ENCODE measurements at regions not wholly inside any gene's neighbourhood (a gene's known extent, or its start where the extent isn't known, plus 50 kb on each side); places are given as distances from the start of the nearest gene placed in this dataset.

- peaks cover 13% of the 10 kb centered on the region; the same call in 1 of the 2 replicates for H3K9me3 ChIP-seq (ENCODE audit: low read length)
- no peaks in the 10 kb centered on the region for H3K27me3 ChIP-seq (ENCODE audit: control insufficient read depth in 1 of 2, insufficient read depth in 2 of 2, low read length in 2 of 2)
- H3K9ac ChIP-seq (ENCODE audit: insufficient read depth, low read depth, low read length): no peak overlapping the region
- H3K4me1 ChIP-seq (ENCODE audit: insufficient read depth, low read length): peaks cover 14% of the 10 kb centered on the region
- CTCF ChIA-PET (ENCODE audit: low intra/inter-chr PET ratio, low total read pairs): no interaction called here
- no peaks in the 10 kb centered on the region for H3K36me3 ChIP-seq (replicated peaks in 1 of 2; ENCODE audit: control insufficient read depth in 1 of 2, insufficient read depth in 2 of 2, low read length in 2 of 2)
- no peaks in the 10 kb centered on the region for H4K20me1 ChIP-seq (ENCODE audit: insufficient read depth, low read length)
- ATAC-seq (no peak), DNase-seq (ENCODE audit: low spot score) (no peak), FAIRE-seq (no peak)
- POLR2A ChIA-PET: no interaction called here
- 25% methylated on average over 7 of the region's 7 CpGs for WGBS (ENCODE audit: low lambda C conversion rate)
- no peak overlapping the region for H3K27ac ChIP-seq (ENCODE audit: extremely low read length, insufficient read depth, low read length)
- no peaks in the 10 kb centered on the region for H3K79me2 ChIP-seq (ENCODE audit: insufficient read depth, low read length)
- BruUV-seq (replicated peaks): no TSS peak
- intact Hi-C loops (cut with micrococcal nuclease; ENCODE audit: unreplicated experiment): no loop called here
- no peak overlapping the region for H3K4me3 ChIP-seq (replicated peaks in 1 of 3; ENCODE audit: insufficient read depth in 1 of 3, low read depth in 2 of 3, low read length in 3 of 3)
- TF ChIP-seq SP5 (CRISPR knock-in tag; IDR thresholded peaks at IDR 0.05; ENCODE audit: borderline replicate concordance, low read depth) (no peak), PLSCR1 (CRISPR knock-in tag; IDR thresholded peaks at IDR 0.05; ENCODE audit: borderline replicate concordance) (no peak), NFIB (CRISPR knock-in tag; IDR thresholded peaks at IDR 0.05; ENCODE audit: borderline replicate concordance) (no peak), MEIS1 (CRISPR knock-in tag; IDR thresholded peaks at IDR 0.05; ENCODE audit: borderline replicate concordance) (no peak), MAFK (conservative IDR thresholded peaks at IDR 0.05 in 1 of 2, IDR thresholded peaks at IDR 0.05 in 1 of 2; ENCODE audit: low read length in 2 of 2) (peak in 1 of 2 experiments; percentile 15; a peak in 1 of 4 replicates)
- no peak overlapping the region for H2AFZ ChIP-seq (ENCODE audit: low read length)
- in situ Hi-C loops (cut with HindIII; ENCODE audit: extremely low pct_ligation_motif_present, low pct_unique_long_range_greater_than_20kb): no loop called here
- H3K4me2 ChIP-seq (ENCODE audit: low read depth, low read length): no peak overlapping the region
Measured at GRCh38 chr1:81700728-81701470, 99.8 kb upstream of the ADGRL2 start.

- 3% methylated on average over 4 of the region's 4 CpGs for WGBS (ENCODE audit: low lambda C conversion rate)
- Histone ChIP-seq H2AFZ (ENCODE audit: low read length) (no peak overlapping the region), H3K36me3 (replicated peaks in 1 of 2; ENCODE audit: control insufficient read depth in 1 of 2, insufficient read depth in 2 of 2, low read length in 2 of 2) (no peaks in the 10 kb centered on the region), H3K4me2 (ENCODE audit: low read depth, low read length) (no peak overlapping the region), H4K20me1 (ENCODE audit: insufficient read depth, low read length) (no peaks in the 10 kb centered on the region), H3K27ac (ENCODE audit: extremely low read length, insufficient read depth, low read length) (no peak overlapping the region), H3K79me2 (ENCODE audit: insufficient read depth, low read length) (no peaks in the 10 kb centered on the region), H3K4me3 (replicated peaks in 1 of 3; ENCODE audit: insufficient read depth in 1 of 3, low read depth in 2 of 3, low read length in 3 of 3) (no peak overlapping the region), H3K9ac (ENCODE audit: insufficient read depth, low read depth, low read length) (no peak overlapping the region), H3K9me3 (ENCODE audit: low read length) (peaks cover 9% of the 10 kb centered on the region; the same call in 1 of the 2 replicates), H3K27me3 (ENCODE audit: control insufficient read depth in 1 of 2, insufficient read depth in 2 of 2, low read length in 2 of 2) (no peaks in the 10 kb centered on the region), H3K4me1 (ENCODE audit: insufficient read depth, low read length) (peaks cover 13% of the 10 kb centered on the region)
- POLR2A ChIA-PET: no interaction called here
- no TSS peak for BruUV-seq (replicated peaks)
- CTCF ChIA-PET (ENCODE audit: low intra/inter-chr PET ratio, low total read pairs): no interaction called here
- in situ Hi-C loops (cut with HindIII; ENCODE audit: extremely low pct_ligation_motif_present, low pct_unique_long_range_greater_than_20kb): no loop called here
- intact Hi-C loops (cut with micrococcal nuclease; ENCODE audit: unreplicated experiment): no loop called here
- ATAC-seq (no peak), FAIRE-seq (no peak), DNase-seq (ENCODE audit: low spot score) (no peak)
- TF ChIP-seq IRF9 (CRISPR knock-in tag; IDR thresholded peaks at IDR 0.05; ENCODE audit: borderline replicate concordance) (no peak), GLI4 (CRISPR knock-in tag; IDR thresholded peaks at IDR 0.05; ENCODE audit: borderline replicate concordance) (no peak), ZNF607 (CRISPR knock-in tag; IDR thresholded peaks at IDR 0.05; ENCODE audit: borderline replicate concordance) (no peak), SP4 (CRISPR knock-in tag; IDR thresholded peaks at IDR 0.05) (no peak), DZIP1 (CRISPR knock-in tag; IDR thresholded peaks at IDR 0.05) (no peak), NFATC3 (CRISPR knock-in tag; IDR thresholded peaks at IDR 0.05) (no peak), JUN (CRISPR knock-in tag; IDR thresholded peaks at IDR 0.05) (no peak), ZNF354B (CRISPR knock-in tag; IDR thresholded peaks at IDR 0.05) (no peak)
Measured at GRCh38 chr1:81699234-81699633, 101.5 kb upstream of the ADGRL2 start.

Data from HepG2 (cell line).